GM21360 (cell line): ENCODE measurements at regions not wholly inside any gene's neighbourhood (a gene's known extent, or its start where the extent isn't known, plus 50 kb on each side); places are given as distances from the start of the nearest gene placed in this dataset.
"Not testable (repeated sequence)": the region's sequence is repeated elsewhere in the genome, so short reads cannot be mapped to it uniquely, and the experiment has no call there.

Experiments used
- ATAC-seq: cut with Tn5 transposase; IDR thresholded peaks from one replicate; pipeline ENCODE4 v1.9.1; 2021; ENCODE audit warnings: mild to moderate bottlenecking, moderate library complexity; ENCODE audit not compliant: unreplicated experiment

- no peak for ATAC-seq
Observed at GRCh38 chr3:6447166-6447801, 413.6 kb upstream of the GRM7 start.

GRCh38 chr3:6448011-6448410 lies 412.9 kb upstream of the GRM7 start:
- no peak for ATAC-seq

GRCh38 chr3:6449099-6449498 lies 411.8 kb upstream of the GRM7 start:
- no peak for ATAC-seq

GRCh38 chr3:6452974-6453373 lies 407.9 kb upstream of the GRM7 start:
- ATAC-seq: no peak

GRCh38 chr3:6455031-6455430 lies 405.9 kb upstream of the GRM7 start:
- ATAC-seq: no peak

- ATAC-seq: no peak
Observed at GRCh38 chr3:6467186-6467585, 393.7 kb upstream of the GRM7 start.

- ATAC-seq: no peak
Observed at GRCh38 chr3:6468589-6468988, 392.3 kb upstream of the GRM7 start.

- ATAC-seq: no peak
Observed at GRCh38 chr3:6471744-6472143, 389.2 kb upstream of the GRM7 start.

GRCh38 chr3:6490487-6491327 lies 370.2 kb upstream of the GRM7 start:
- ATAC-seq: not testable (repeated sequence)

GRCh38 chr3:6491768-6492167 lies 369.1 kb upstream of the GRM7 start:
- no peak for ATAC-seq

- no peak for ATAC-seq
Observed at GRCh38 chr3:6492306-6492705, 368.6 kb upstream of the GRM7 start.

- not testable (repeated sequence) for ATAC-seq
Observed at GRCh38 chr3:6498944-6499343, 362.0 kb upstream of the GRM7 start.

- ATAC-seq: no peak
Observed at GRCh38 chr3:6504347-6504746, 356.6 kb upstream of the GRM7 start.

GRCh38 chr3:6504834-6505233 lies 356.1 kb upstream of the GRM7 start:
- ATAC-seq: no peak

- no peak for ATAC-seq
Observed at GRCh38 chr3:6508410-6508759, 352.5 kb upstream of the GRM7 start.

- ATAC-seq: no peak
Observed at GRCh38 chr3:6509576-6509975, 351.3 kb upstream of the GRM7 start.

- ATAC-seq: no peak
Observed at GRCh38 chr3:6510713-6511112, 350.2 kb upstream of the GRM7 start.

GRCh38 chr3:6512172-6512800 lies 348.6 kb upstream of the GRM7 start:
- ATAC-seq: no peak

GRCh38 chr3:6516143-6516542 lies 344.8 kb upstream of the GRM7 start:
- ATAC-seq: no peak

GRCh38 chr3:6516694-6517093 lies 344.2 kb upstream of the GRM7 start:
- ATAC-seq: peak; percentile 54

- ATAC-seq: no peak
Observed at GRCh38 chr3:6518709-6519345, 342.1 kb upstream of the GRM7 start.
